GM12891 (cell line): ENCODE measurements at regions not wholly inside any gene's neighbourhood (a gene's known extent, or its start where the extent isn't known, plus 50 kb on each side); places are given as distances from the start of the nearest gene placed in this dataset.

Experiments used
- POLR2A ChIP-seq: IDR thresholded peaks from 2 replicates; pipeline ENCODE4 v1.6.1; 2011; ENCODE audit warnings: low read depth, low read length, control low read depth
- POLR2AphosphoS5 ChIP-seq: IDR thresholded peaks from 2 replicates; pipeline ENCODE4 v1.6.1; 2011; ENCODE audit warnings: low read depth, low read length, control low read depth
- SPI1 ChIP-seq: IDR thresholded peaks from 2 replicates; pipeline ENCODE4 v1.6.1; 2011; ENCODE audit warnings: low read depth, low read length, control low read depth
- TAF1 ChIP-seq: IDR thresholded peaks from 2 replicates; pipeline ENCODE4 v1.6.1; 2011; ENCODE audit warnings: low read depth, low read length, control low read depth

- TF ChIP-seq POLR2A (no peak), SPI1 (no peak), POLR2AphosphoS5 (no peak), TAF1 (no peak)
Observed at GRCh38 chr19:33954686-33955085, 158.0 kb downstream of the KCTD15 start.
